Lung (tissue), 11 donors: ENCODE measurements at regions not wholly inside any gene's neighbourhood (a gene's known extent, or its start where the extent isn't known, plus 50 kb on each side); places are given as distances from the start of the nearest gene placed in this dataset.

Experiments used
- ATAC-seq: fragments of 200-7000 bp; cut with Tn5 transposase; one replicate; pipeline ENCODE4 v1.9.1; 2020; ENCODE audit warnings: moderate number of reproducible peaks; ENCODE audit not compliant: insufficient read depth, low FRiP score
- DNase-seq, 3 donors: peaks; one replicate each; pipeline ENCODE4 v3.0.0-alpha.2; 2013 to 2017
- H3K27ac ChIP-seq, 2 donors: one replicate each; pipeline ENCODE4 v1.5.1; 2013; ENCODE audit warnings: mild to moderate bottlenecking in 2 of 2, moderate library complexity in 2 of 2, control low read depth in 1 of 2, inconsistent platforms in 1 of 2, low read depth in 1 of 2, low read length in 1 of 2
- H3K27me3 ChIP-seq, 3 donors: one replicate each; pipeline ENCODE4 v1.5.1; 2013; ENCODE audit warnings: low read length in 2 of 3; ENCODE audit not compliant: control insufficient read depth in 3 of 3, insufficient read depth in 3 of 3
- H3K36me3 ChIP-seq, 4 donors: one replicate each; pipeline ENCODE4 v1.5.1; 2013; ENCODE audit warnings: low read length in 4 of 4, mild to moderate bottlenecking in 1 of 4, moderate library complexity in 1 of 4; ENCODE audit not compliant: control insufficient read depth in 4 of 4, insufficient read depth in 4 of 4
- H3K4me1 ChIP-seq, 5 donors: one replicate each; pipeline ENCODE4 v1.5.1; 2013; ENCODE audit warnings: low read length in 5 of 5, mild to moderate bottlenecking in 2 of 5, moderate library complexity in 1 of 5; ENCODE audit not compliant: control insufficient read depth in 5 of 5, insufficient read depth in 5 of 5
- H3K4me3 ChIP-seq: one replicate; pipeline ENCODE4 v1.5.1; 2013; ENCODE audit warnings: mild to moderate bottlenecking, control low read depth, moderate library complexity
- H3K9ac ChIP-seq, 2 donors: one replicate each; pipeline ENCODE4 v1.5.1; 2013; ENCODE audit warnings: low read length in 2 of 2, control low read depth in 1 of 2; ENCODE audit not compliant: insufficient read depth in 1 of 2
- H3K9me3 ChIP-seq, 4 donors: one replicate each; pipeline ENCODE4 v1.5.1; 2013; ENCODE audit warnings: low read length in 3 of 4, mild to moderate bottlenecking in 1 of 4, moderate library complexity in 1 of 4; ENCODE audit not compliant: control insufficient read depth in 4 of 4, insufficient read depth in 3 of 4
- CTCF ChIP-seq: IDR thresholded peaks from 2 replicates; pipeline ENCODE4 v1.5.1; 2012; ENCODE audit warnings: mild to moderate bottlenecking; ENCODE audit errors: control extremely low read depth, extremely low read depth
- WGBS, 2 donors: extraction: QIAGEN DNeasy Blood & Tissue Kit; methylation state at CpG; one replicate each; pipeline ENCODE4 v1.1.7; 2013; 5-methylcytosine and 5-hydroxymethylcytosine counted together
- donor health status: control.
- donor health status: control.
- donor health status: Bipolar disorder and iron deficiency.
- donor health status: healthy.
- donor health status: DM: yes; HTN: yes; CAD: no.

GRCh38 chr2:3112553-3112952 lies 265.1 kb downstream of the EIPR1 start:
- no peak overlapping the region for H3K27ac ChIP-seq
- H3K36me3 ChIP-seq = no peaks in the 10 kb centered on the region
- peaks cover 0 to 4% (median 1%) of the 10 kb centered on the region in 4 donors for H3K9me3 ChIP-seq
- no peak for ATAC-seq
- no peaks in the 10 kb centered on the region for H3K4me1 ChIP-seq
- no peak for DNase-seq
- WGBS, 2 donors = 89 to 91% methylated on average over 10 of the region's 10 CpGs
- no peak overlapping the region for H3K4me3 ChIP-seq
- no peak overlapping the region for H3K9ac ChIP-seq
- H3K27me3 ChIP-seq = no peaks in the 10 kb centered on the region
- no peak for TF ChIP-seq CTCF

- Histone ChIP-seq H3K36me3 (no peaks in the 10 kb centered on the region), H3K9me3 (peaks cover 0 to 4% (median 1%) of the 10 kb centered on the region in 4 donors), H3K4me1 (no peaks in the 10 kb centered on the region), H3K4me3 (no peak overlapping the region), H3K27ac (no peak overlapping the region), H3K27me3 (no peaks in the 10 kb centered on the region), H3K9ac (no peak overlapping the region)
- WGBS, 2 donors = 88 to 96% methylated on average over 6 of the region's 6 CpGs
- TF ChIP-seq CTCF = no peak
- no peak for DNase-seq
- ATAC-seq = peak; percentile 11
These were observed 265.5 kb downstream of the EIPR1 start for GRCh38 chr2:3112131-3112530.

GRCh38 chr2:3110994-3111666 lies 266.5 kb downstream of the EIPR1 start:
- DNase-seq = no peak
- Histone ChIP-seq H3K9ac (no peak overlapping the region), H3K27ac (no peak overlapping the region), H3K4me3 (no peak overlapping the region), H3K4me1 (no peaks in the 10 kb centered on the region), H3K9me3 (peaks cover 0 to 4% (median 1%) of the 10 kb centered on the region in 4 donors), H3K27me3 (no peaks in the 10 kb centered on the region), H3K36me3 (no peaks in the 10 kb centered on the region)
- WGBS, 2 donors = 94 to 99% methylated on average over 7 of the region's 7 CpGs
- ATAC-seq = no peak
- TF ChIP-seq CTCF = no peak

- Histone ChIP-seq H3K36me3 (no peaks in the 10 kb centered on the region), H3K4me3 (no peak overlapping the region), H3K27ac (no peak overlapping the region), H3K4me1 (peaks cover 0 to 2% (median 0%) of the 10 kb centered on the region in 5 donors), H3K27me3 (no peaks in the 10 kb centered on the region), H3K9ac (no peak overlapping the region), H3K9me3 (peaks cover 0 to 4% (median 1%) of the 10 kb centered on the region in 4 donors)
- ATAC-seq (no peak), DNase-seq (no peak)
- WGBS, 2 donors = 96 to 98% methylated on average over 3 of the region's 3 CpGs
- TF ChIP-seq CTCF = no peak
These were observed 267.1 kb downstream of the EIPR1 start for GRCh38 chr2:3110555-3110954.
